CD8-positive, alpha-beta memory T cell (primary cell): ENCODE measurements at regions not wholly inside any gene's neighbourhood (a gene's known extent, or its start where the extent isn't known, plus 50 kb on each side); places are given as distances from the start of the nearest gene placed in this dataset.
A peak's percentile ranks its signal among the peaks of the same experiment; 100 is the strongest.

Experiments used
- CTCF ChIA-PET: fragments of 350-600 bp; sonication (Branson Sonifier 250); formaldehyde crosslinking; loops from one replicate; lab custom pipeline; 2021; ENCODE audit warnings: antibody characterized with exemption; lab: Charles Lee
- POLR2A ChIA-PET: fragments of 350-600 bp; sonication (Branson Sonifier 250); formaldehyde crosslinking; loops from one replicate; lab custom pipeline; 2021; ENCODE audit warnings: antibody characterized with exemption; lab: Charles Lee
- DNase-seq, 5 donors: peaks; one replicate each; pipeline versions ENCODE4 v3.0.0 to v3.0.0-alpha.2; 2020 to 2022; ENCODE audit warnings: mixed read lengths in 1 of 5
- H3K27ac ChIP-seq: one replicate; pipeline ENCODE4 v1.7.0; 2013; ENCODE audit warnings: low read depth, mild to moderate bottlenecking, low read length, moderate library complexity
- H3K27me3 ChIP-seq: 2 replicates; pipeline ENCODE4 v1.7.0; 2013; ENCODE audit warnings: low read length, mild to moderate bottlenecking; ENCODE audit not compliant: insufficient read depth, poor library complexity, severe bottlenecking
- H3K36me3 ChIP-seq: 2 replicates; pipeline ENCODE4 v1.7.0; 2013; ENCODE audit warnings: mild to moderate bottlenecking, low read length, moderate library complexity; ENCODE audit not compliant: insufficient read depth
- H3K4me1 ChIP-seq: 2 replicates; pipeline ENCODE4 v1.7.0; 2013; ENCODE audit warnings: mild to moderate bottlenecking, low read length, moderate library complexity; ENCODE audit not compliant: insufficient read depth
- H3K4me3 ChIP-seq: 2 replicates; pipeline ENCODE4 v1.7.0; 2013; ENCODE audit warnings: mild to moderate bottlenecking, low read length
- H3K9me3 ChIP-seq: 2 replicates; pipeline ENCODE4 v1.7.0; 2013; ENCODE audit warnings: mild to moderate bottlenecking, low read length
- H3K27ac Mint-ChIP-seq, 8 donors: one replicate each; pipeline ENCODE4 v1.8.0; 2020 to 2021; ENCODE audit warnings: mixed read lengths in 8 of 8, mild to moderate bottlenecking in 6 of 8, inconsistent platforms in 3 of 8, moderate library complexity in 3 of 8
- H3K27me3 Mint-ChIP-seq, 2 donors: one replicate each; pipeline ENCODE4 v1.8.0; 2020 to 2021; ENCODE audit warnings: mixed read lengths in 2 of 2, mild to moderate bottlenecking in 1 of 2, moderate library complexity in 1 of 2
- H3K36me3 Mint-ChIP-seq, 3 donors: one replicate each; pipeline ENCODE4 v1.8.0; 2020 to 2021; ENCODE audit warnings: mixed read lengths in 3 of 3, inconsistent platforms in 1 of 3, mild to moderate bottlenecking in 1 of 3
- H3K4me1 Mint-ChIP-seq, 3 donors: one replicate each; pipeline ENCODE4 v1.8.0; 2020 to 2021; ENCODE audit warnings: mixed read lengths in 3 of 3, inconsistent platforms in 1 of 3, mild to moderate bottlenecking in 1 of 3
- H3K4me3 Mint-ChIP-seq, 7 donors: one replicate each; pipeline ENCODE4 v1.8.0; 2020 to 2021; ENCODE audit warnings: mixed read lengths in 7 of 7, mild to moderate bottlenecking in 6 of 7, moderate library complexity in 4 of 7, inconsistent platforms in 2 of 7
- H3K9me3 Mint-ChIP-seq, 5 donors: one replicate each; pipeline ENCODE4 v1.8.0; 2020 to 2022; ENCODE audit warnings: mixed read lengths in 5 of 5, mild to moderate bottlenecking in 3 of 5, moderate library complexity in 2 of 5, inconsistent platforms in 1 of 5

- H3K4me3 Mint-ChIP-seq, result no peak overlapping the region
- no peak overlapping the region for H3K27ac Mint-ChIP-seq
- POLR2A ChIA-PET, result no interaction called here
- peaks cover 0 to 10% (median 6%) of the 10 kb centered on the region in 5 donors for H3K9me3 Mint-ChIP-seq
- H3K4me1 Mint-ChIP-seq, result no peaks in the 10 kb centered on the region
- H3K36me3 Mint-ChIP-seq, result no peaks in the 10 kb centered on the region
- Histone ChIP-seq H3K4me1 (no peaks in the 10 kb centered on the region), H3K4me3 (no peak overlapping the region), H3K27ac (no peak overlapping the region), H3K9me3 (no peaks in the 10 kb centered on the region), H3K27me3 (no peaks in the 10 kb centered on the region), H3K36me3 (no peaks in the 10 kb centered on the region)
- CTCF ChIA-PET, result no interaction called here
- no peaks in the 10 kb centered on the region for H3K27me3 Mint-ChIP-seq
- DNase-seq, result no peak
Observed at GRCh38 chr13:107065036-107065435, 497.1 kb upstream of the ARGLU1 start.

DNA sequence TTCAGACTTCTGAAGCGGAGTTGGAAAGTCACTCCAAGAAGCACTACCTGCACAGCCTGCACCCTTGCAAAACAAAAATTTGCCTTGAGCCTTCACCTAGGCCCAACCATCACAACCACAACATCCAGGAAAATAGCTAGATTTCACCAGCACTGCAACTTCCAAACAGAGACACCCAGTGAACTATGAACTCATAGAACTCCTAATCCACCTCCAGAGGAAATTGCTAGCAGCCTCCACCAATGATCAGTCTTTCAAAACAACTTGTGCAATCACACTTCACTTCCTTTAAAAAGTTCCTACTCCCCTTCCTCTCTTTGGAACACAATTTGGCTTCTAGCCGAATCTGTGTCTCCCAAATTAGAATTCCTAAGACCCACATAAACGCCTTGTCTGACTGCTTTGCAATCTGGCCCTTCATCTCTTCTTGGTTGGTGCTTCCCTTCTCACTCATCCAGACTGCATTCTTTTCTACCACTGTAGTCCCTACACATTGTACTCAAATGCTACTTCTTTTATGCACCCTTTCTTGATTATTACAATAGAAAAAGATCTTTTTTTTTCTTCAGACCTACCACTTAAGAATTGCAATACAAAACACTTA lies 489.2 kb upstream of the ARGLU1 start:
- no peak overlapping the region for H3K4me3 ChIP-seq
- ChIA-PET POLR2A (no interaction called here), CTCF (no interaction called here)
- no peaks in the 10 kb centered on the region for H3K27me3 Mint-ChIP-seq
- no peak overlapping the region for H3K27ac ChIP-seq
- peaks cover 0 to 8% (median 3%) of the 10 kb centered on the region in 5 donors for H3K9me3 Mint-ChIP-seq
- no peaks in the 10 kb centered on the region for H3K27me3 ChIP-seq
- H3K36me3 Mint-ChIP-seq, result no peaks in the 10 kb centered on the region
- H3K27ac Mint-ChIP-seq, result peak overlapping the region in 1 of 8 donors; percentile 51
- no peaks in the 10 kb centered on the region for H3K36me3 ChIP-seq
- no peak for DNase-seq
- H3K4me1 ChIP-seq, result no peaks in the 10 kb centered on the region
- H3K9me3 ChIP-seq, result no peaks in the 10 kb centered on the region
- H3K4me3 Mint-ChIP-seq, result no peak overlapping the region
- H3K4me1 Mint-ChIP-seq, result no peaks in the 10 kb centered on the region

DNA sequence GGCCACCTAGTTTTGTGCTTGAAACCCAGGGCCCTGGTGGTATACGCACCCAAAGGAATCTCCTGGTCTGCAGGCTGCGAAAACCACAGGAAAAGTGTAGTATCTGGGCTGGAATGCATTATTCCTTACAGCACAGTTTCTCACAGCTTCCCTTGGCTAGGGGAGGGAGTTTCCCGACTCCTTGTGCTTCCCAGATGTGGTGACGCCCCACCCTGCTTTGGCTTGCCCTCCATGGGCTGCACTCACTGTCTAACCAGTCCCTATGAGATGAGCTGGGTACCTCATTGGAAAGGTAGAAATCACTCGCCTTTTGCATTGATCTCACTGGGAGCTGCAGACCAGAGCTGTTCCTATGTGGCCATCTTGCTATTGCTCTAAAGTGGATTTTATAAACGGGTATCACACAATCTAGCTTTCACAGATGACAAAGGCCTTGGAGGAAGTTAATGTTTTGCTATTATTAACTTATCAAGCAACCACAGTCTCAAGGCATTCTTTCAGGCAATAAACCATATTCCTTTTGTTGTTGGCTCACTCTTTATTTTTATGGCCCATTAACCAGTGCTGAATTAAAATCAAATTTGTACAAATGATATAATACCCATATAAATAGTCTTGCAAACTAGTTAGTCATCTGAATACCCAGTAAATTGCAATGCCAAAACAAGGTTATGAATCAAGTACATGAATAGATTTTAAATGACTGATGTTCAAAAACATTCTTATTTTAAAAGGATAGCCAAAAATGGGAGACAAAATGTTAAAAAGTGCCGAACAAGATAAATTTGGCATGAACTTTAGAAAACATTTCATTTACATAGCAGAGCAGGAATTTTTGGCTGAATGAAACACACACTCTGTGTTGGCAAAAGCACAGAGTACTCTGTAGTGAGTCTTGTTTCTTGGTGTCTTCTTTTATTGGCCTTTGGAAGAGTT lies 475.4 kb upstream of the ARGLU1 start:
- no peak overlapping the region for H3K27ac ChIP-seq
- Mint-ChIP-seq H3K4me3 (no peak overlapping the region), H3K27ac (no peak overlapping the region), H3K36me3 (no peaks in the 10 kb centered on the region), H3K4me1 (no peaks in the 10 kb centered on the region), H3K9me3 (peaks cover 2 to 18% (median 5%) of the 10 kb centered on the region in 5 donors), H3K27me3 (no peaks in the 10 kb centered on the region)
- ChIA-PET POLR2A (no interaction called here), CTCF (no interaction called here)
- no peaks in the 10 kb centered on the region for H3K4me1 ChIP-seq
- no peaks in the 10 kb centered on the region for H3K36me3 ChIP-seq
- DNase-seq, result no peak
- no peaks in the 10 kb centered on the region for H3K9me3 ChIP-seq
- H3K27me3 ChIP-seq, result no peaks in the 10 kb centered on the region
- H3K4me3 ChIP-seq, result no peak overlapping the region

GRCh38 chr13:107035778-107036177 lies 467.8 kb upstream of the ARGLU1 start:
- ChIA-PET POLR2A (no interaction called here), CTCF (no interaction called here)
- no peak overlapping the region for H3K4me3 Mint-ChIP-seq
- Histone ChIP-seq H3K9me3 (no peaks in the 10 kb centered on the region), H3K4me1 (no peaks in the 10 kb centered on the region), H3K27ac (no peak overlapping the region), H3K4me3 (no peak overlapping the region), H3K27me3 (no peaks in the 10 kb centered on the region), H3K36me3 (no peaks in the 10 kb centered on the region)
- peaks cover 0 to under 1% (median 0%) of the 10 kb centered on the region in 3 donors for H3K36me3 Mint-ChIP-seq
- DNase-seq, result no peak
- H3K9me3 Mint-ChIP-seq, result peaks cover 0 to 18% (median 6%) of the 10 kb centered on the region in 5 donors
- H3K27me3 Mint-ChIP-seq, result no peaks in the 10 kb centered on the region
- H3K4me1 Mint-ChIP-seq, result no peaks in the 10 kb centered on the region
- H3K27ac Mint-ChIP-seq, result no peak overlapping the region

DNA sequence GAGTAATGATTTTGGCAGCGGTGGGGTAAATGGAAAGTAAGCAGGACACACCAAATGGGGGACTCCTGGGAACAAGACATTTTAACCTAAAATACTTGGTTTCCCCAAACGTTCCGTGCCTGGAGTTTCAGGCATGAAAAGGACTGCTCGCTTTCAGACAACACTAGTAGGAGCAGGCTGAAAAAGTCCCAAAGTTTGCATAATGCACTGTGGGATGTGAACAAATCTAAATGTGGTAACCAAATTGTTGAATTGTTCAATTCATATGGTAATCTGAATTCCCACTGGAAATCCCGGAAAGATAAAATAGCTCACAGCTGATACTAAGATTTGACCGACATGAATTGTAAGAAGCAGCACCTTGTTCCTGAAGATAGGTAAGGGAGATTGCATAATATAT lies 467.2 kb upstream of the ARGLU1 start:
- Histone ChIP-seq H3K4me3 (no peak overlapping the region), H3K4me1 (no peaks in the 10 kb centered on the region), H3K27ac (no peak overlapping the region), H3K36me3 (no peaks in the 10 kb centered on the region), H3K9me3 (no peaks in the 10 kb centered on the region), H3K27me3 (no peaks in the 10 kb centered on the region)
- no peak for DNase-seq
- ChIA-PET CTCF (no interaction called here), POLR2A (no interaction called here)
- H3K27ac Mint-ChIP-seq, result no peak overlapping the region
- no peaks in the 10 kb centered on the region for H3K27me3 Mint-ChIP-seq
- H3K36me3 Mint-ChIP-seq, result peaks cover 0 to 2% (median 0%) of the 10 kb centered on the region in 3 donors
- no peak overlapping the region for H3K4me3 Mint-ChIP-seq
- H3K4me1 Mint-ChIP-seq, result no peaks in the 10 kb centered on the region
- peaks cover 0 to 20% (median 8%) of the 10 kb centered on the region in 5 donors for H3K9me3 Mint-ChIP-seq

- Mint-ChIP-seq H3K4me1 (no peaks in the 10 kb centered on the region), H3K36me3 (peaks cover 0 to 2% (median 0%) of the 10 kb centered on the region in 3 donors), H3K4me3 (no peak overlapping the region), H3K27me3 (no peaks in the 10 kb centered on the region), H3K27ac (no peak overlapping the region), H3K9me3 (peaks cover 0 to 21% (median 5%) of the 10 kb centered on the region in 5 donors)
- H3K27ac ChIP-seq, result no peak overlapping the region
- ChIA-PET POLR2A (no interaction called here), CTCF (no interaction called here)
- DNase-seq, result no peak
- no peaks in the 10 kb centered on the region for H3K4me1 ChIP-seq
- H3K4me3 ChIP-seq, result no peak overlapping the region
- H3K9me3 ChIP-seq, result no peaks in the 10 kb centered on the region
- no peaks in the 10 kb centered on the region for H3K36me3 ChIP-seq
- no peaks in the 10 kb centered on the region for H3K27me3 ChIP-seq
Observed at GRCh38 chr13:107034236-107034872, 466.4 kb upstream of the ARGLU1 start.

GRCh38 chr13:107031716-107032115 lies 463.8 kb upstream of the ARGLU1 start:
- Mint-ChIP-seq H3K27ac (no peak overlapping the region), H3K9me3 (peaks cover 0 to 17% (median 3%) of the 10 kb centered on the region in 5 donors), H3K36me3 (peaks cover 0 to 2% (median 0%) of the 10 kb centered on the region in 3 donors), H3K4me1 (no peaks in the 10 kb centered on the region), H3K4me3 (no peak overlapping the region), H3K27me3 (no peaks in the 10 kb centered on the region)
- Histone ChIP-seq H3K9me3 (no peaks in the 10 kb centered on the region), H3K4me1 (no peaks in the 10 kb centered on the region), H3K4me3 (no peak overlapping the region), H3K27ac (no peak overlapping the region), H3K36me3 (no peaks in the 10 kb centered on the region), H3K27me3 (no peaks in the 10 kb centered on the region)
- ChIA-PET POLR2A (no interaction called here), CTCF (no interaction called here)
- no peak for DNase-seq

GRCh38 chr13:107028751-107029150 lies 460.8 kb upstream of the ARGLU1 start:
- Histone ChIP-seq H3K9me3 (no peaks in the 10 kb centered on the region), H3K36me3 (no peaks in the 10 kb centered on the region), H3K4me1 (no peaks in the 10 kb centered on the region), H3K27ac (no peak overlapping the region), H3K27me3 (no peaks in the 10 kb centered on the region), H3K4me3 (no peak overlapping the region)
- no peaks in the 10 kb centered on the region for H3K4me1 Mint-ChIP-seq
- no peaks in the 10 kb centered on the region for H3K27me3 Mint-ChIP-seq
- POLR2A ChIA-PET, result no interaction called here
- no peak overlapping the region for H3K27ac Mint-ChIP-seq
- H3K4me3 Mint-ChIP-seq, result no peak overlapping the region
- peaks cover 0 to 2% (median 0%) of the 10 kb centered on the region in 3 donors for H3K36me3 Mint-ChIP-seq
- DNase-seq, result no peak
- peaks cover 2 to 14% (median 6%) of the 10 kb centered on the region in 5 donors for H3K9me3 Mint-ChIP-seq
- CTCF ChIA-PET, result no interaction called here
